RCC 7860 (cell line): ENCODE measurements at regions not wholly inside any gene's neighbourhood (a gene's known extent, or its start where the extent isn't known, plus 50 kb on each side); places are given as distances from the start of the nearest gene placed in this dataset.
"Not testable (repeated sequence)": the region's sequence is repeated elsewhere in the genome, so short reads cannot be mapped to it uniquely, and the experiment has no call there.

Source experiments
- DNase-seq: peaks from one replicate; pipeline ENCODE4 v3.0.0-alpha.2; 2015; ENCODE audit warnings: low spot score
- FAIRE-seq: peaks from 2 replicates; lab custom pipeline; 2012; peaks lifted over from hg19 to GRCh38; lab: Jason Lieb, UNC

- FAIRE-seq, DNase-seq: not testable (repeated sequence)
Measured at GRCh38 chr20:30378721-30379120, 878.7 kb upstream of the DEFB115 start.

- FAIRE-seq, DNase-seq: not testable (repeated sequence)
Measured at GRCh38 chr20:30384841-30385240, 872.6 kb upstream of the DEFB115 start.

- not testable (repeated sequence) for DNase-seq, FAIRE-seq
Measured at GRCh38 chr20:30386099-30386498, 871.4 kb upstream of the DEFB115 start.

GRCh38 chr20:30387823-30388222, 869.6 kb upstream of the DEFB115 start:
- not testable (repeated sequence) for DNase-seq, FAIRE-seq

- not testable (repeated sequence) for FAIRE-seq, DNase-seq
Measured at GRCh38 chr20:30393523-30393922, 863.9 kb upstream of the DEFB115 start.

GRCh38 chr20:30397111-30397510, 860.4 kb upstream of the DEFB115 start:
- not testable (repeated sequence) for DNase-seq, FAIRE-seq

- not testable (repeated sequence) for FAIRE-seq, DNase-seq
Measured at GRCh38 chr20:30405061-30405460, 852.4 kb upstream of the DEFB115 start.

GRCh38 chr20:30405585-30405984, 851.9 kb upstream of the DEFB115 start:
- not testable (repeated sequence) for FAIRE-seq, DNase-seq

GRCh38 chr20:30406370-30406769, 851.1 kb upstream of the DEFB115 start:
- FAIRE-seq, DNase-seq: not testable (repeated sequence)

GRCh38 chr20:30412972-30413371, 844.5 kb upstream of the DEFB115 start:
- DNase-seq = no peak
- FAIRE-seq = no peak

GRCh38 chr20:30417387-30417786, 840.1 kb upstream of the DEFB115 start:
- DNase-seq, FAIRE-seq: not testable (repeated sequence)

- DNase-seq, FAIRE-seq: not testable (repeated sequence)
Measured at GRCh38 chr20:30418378-30418777, 839.1 kb upstream of the DEFB115 start.

- FAIRE-seq (no peak), DNase-seq (no peak)
Measured at GRCh38 chr20:30419466-30419865, 838.0 kb upstream of the DEFB115 start.

- DNase-seq, FAIRE-seq: not testable (repeated sequence)
Measured at GRCh38 chr20:30419871-30420420, 837.5 kb upstream of the DEFB115 start.
